ENCODE measurements at regions not wholly inside any gene's neighbourhood (a gene's known extent, or its start where the extent isn't known, plus 50 kb on each side); places are given as distances from the start of the nearest gene placed in this dataset.

DNA sequence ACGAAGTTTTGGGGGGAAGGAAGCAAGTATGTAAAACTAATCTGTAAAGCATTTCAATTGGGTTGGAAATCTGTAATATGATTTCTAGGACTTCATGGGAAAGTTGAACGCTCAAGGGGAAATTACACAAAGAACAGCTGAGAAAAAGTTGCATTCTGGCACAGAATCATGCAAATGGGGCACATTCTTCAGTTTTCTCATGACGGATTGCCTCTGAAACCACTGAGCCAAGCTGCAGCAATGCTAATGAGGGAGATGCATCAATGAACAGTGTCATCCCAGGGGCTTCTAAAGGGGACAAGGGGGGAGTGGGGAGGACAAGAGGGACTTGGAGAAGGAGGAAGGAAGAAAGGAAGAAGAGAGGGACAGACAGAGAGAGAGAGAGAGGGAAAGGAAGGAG is 291.4 kb upstream of the ATP11B start:
- TF ChIP-seq CTCF (conservative IDR thresholded peaks at IDR 0.05; ENCODE audit: control insufficient read depth, insufficient read depth, low read depth, low read length): no peak
- no peak overlapping the region for H3K4me3 ChIP-seq (ENCODE audit: control insufficient read depth, low read depth, low read length)
- no peak for DNase-seq (ENCODE audit: low read depth)

GRCh38 chr3:182503401-182503800 is 289.9 kb upstream of the ATP11B start:
- no peak overlapping the region for H3K4me3 ChIP-seq (ENCODE audit: control insufficient read depth, low read depth, low read length)
- no peak for DNase-seq (ENCODE audit: low read depth)
- TF ChIP-seq CTCF (conservative IDR thresholded peaks at IDR 0.05; ENCODE audit: control insufficient read depth, insufficient read depth, low read depth, low read length): no peak

- no peak for DNase-seq (ENCODE audit: low read depth)
- H3K4me3 ChIP-seq (ENCODE audit: control insufficient read depth, low read depth, low read length): no peak overlapping the region
- TF ChIP-seq CTCF (conservative IDR thresholded peaks at IDR 0.05; ENCODE audit: control insufficient read depth, insufficient read depth, low read depth, low read length): no peak
Measured at GRCh38 chr3:182508919-182509711, 284.2 kb upstream of the ATP11B start.

GRCh38 chr3:182509844-182510460 is 283.4 kb upstream of the ATP11B start:
- no peak for DNase-seq (ENCODE audit: low read depth)
- no peak overlapping the region for H3K4me3 ChIP-seq (ENCODE audit: control insufficient read depth, low read depth, low read length)
- TF ChIP-seq CTCF (conservative IDR thresholded peaks at IDR 0.05; ENCODE audit: control insufficient read depth, insufficient read depth, low read depth, low read length): no peak

- no peak for TF ChIP-seq CTCF (conservative IDR thresholded peaks at IDR 0.05; ENCODE audit: control insufficient read depth, insufficient read depth, low read depth, low read length)
- no peak for DNase-seq (ENCODE audit: low read depth)
- no peak overlapping the region for H3K4me3 ChIP-seq (ENCODE audit: control insufficient read depth, low read depth, low read length)
Measured at GRCh38 chr3:182514236-182514964, 278.9 kb upstream of the ATP11B start.

- no peak overlapping the region for H3K4me3 ChIP-seq (ENCODE audit: control insufficient read depth, low read depth, low read length)
- no peak for DNase-seq (ENCODE audit: low read depth)
- no peak for TF ChIP-seq CTCF (conservative IDR thresholded peaks at IDR 0.05; ENCODE audit: control insufficient read depth, insufficient read depth, low read depth, low read length)
Measured at GRCh38 chr3:182516597-182517336, 276.5 kb upstream of the ATP11B start.

Data from fibroblast of mammary gland (primary cell).